Fibroblast of lung (primary cell): ENCODE measurements at regions not wholly inside any gene's neighbourhood (a gene's known extent, or its start where the extent isn't known, plus 50 kb on each side); places are given as distances from the start of the nearest gene placed in this dataset.

ENCODE experiments used
- DNase-seq, 2 donors: peaks; one replicate each; pipeline versions ENCODE4 v3.0.0 to v3.0.0-alpha.2; 2010; ENCODE audit warnings: low read depth in 2 of 2
- H2AFZ ChIP-seq: 2 replicates; pipeline ENCODE4 v1.5.1; 2012; ENCODE audit warnings: low read length, control low read depth, inconsistent platforms
- H3K27ac ChIP-seq: 2 replicates; pipeline ENCODE4 v1.5.1; 2011; ENCODE audit warnings: low read length, control low read depth; ENCODE audit not compliant: insufficient read depth
- H3K27me3 ChIP-seq: 2 replicates; pipeline ENCODE4 v1.5.1; 2011; ENCODE audit warnings: mild to moderate bottlenecking, low read length; ENCODE audit not compliant: control insufficient read depth, insufficient read depth
- H3K36me3 ChIP-seq: 2 replicates; pipeline ENCODE4 v1.5.1; 2011; ENCODE audit warnings: low read length; ENCODE audit not compliant: control insufficient read depth, insufficient read depth
- H3K4me1 ChIP-seq: 2 replicates; pipeline ENCODE4 v1.5.1; 2011; ENCODE audit warnings: low read length; ENCODE audit not compliant: control insufficient read depth, insufficient read depth; ENCODE audit errors: extremely low read depth
- H3K4me2 ChIP-seq: 2 replicates; pipeline ENCODE4 v1.5.1; 2011; ENCODE audit warnings: low read length, control low read depth; ENCODE audit not compliant: insufficient read depth; ENCODE audit errors: extremely low read depth
- H3K4me3 ChIP-seq, 4 experiments: fragments of 200-600 bp in 1 of 4; sonication (generic) in 1 of 4; replicated peaks in 1 of 4; 2 replicates each; pipeline ENCODE4 v1.5.1; 2011 to 2016; ENCODE audit warnings: low read length in 4 of 4, low read depth in 3 of 4, mild to moderate bottlenecking in 3 of 4, control low read depth in 2 of 4, inconsistent platforms in 1 of 4, mixed read lengths in 1 of 4; ENCODE audit not compliant: insufficient read depth in 1 of 4; ENCODE audit errors: control extremely low read depth in 1 of 4
- H3K79me2 ChIP-seq: 2 replicates; pipeline ENCODE4 v1.5.1; 2012; ENCODE audit warnings: mild to moderate bottlenecking, low read length, inconsistent platforms; ENCODE audit not compliant: control insufficient read depth, insufficient read depth
- H3K9ac ChIP-seq: 2 replicates; pipeline ENCODE4 v1.5.1; 2011; ENCODE audit warnings: mild to moderate bottlenecking, low read length, control low read depth; ENCODE audit not compliant: insufficient read depth
- H3K9me3 ChIP-seq: 2 replicates; pipeline ENCODE4 v1.5.1; 2012; ENCODE audit warnings: low read depth, low read length; ENCODE audit not compliant: control insufficient read depth, insufficient read depth
- H4K20me1 ChIP-seq: 2 replicates; pipeline ENCODE4 v1.5.1; 2011; ENCODE audit warnings: low read length; ENCODE audit not compliant: control insufficient read depth, insufficient read depth; ENCODE audit errors: extremely low read depth
- EZH2 ChIP-seq: IDR thresholded peaks from 2 replicates; pipeline ENCODE4 v1.5.1; 2012; ENCODE audit warnings: low read length, control low read depth, mild to moderate bottlenecking; ENCODE audit errors: missing control alignments
- TF ChIP-seq, protein P1 (sequence below), 2 donors: IDR thresholded peaks in 1 of 2; conservative IDR thresholded peaks in 1 of 2; 1 replicate in 1 of 2; 2 replicates in 1 of 2; pipeline ENCODE4 v1.5.1; 2011 to 2012; ENCODE audit warnings: low read length in 2 of 2, control low read depth in 1 of 2, inconsistent platforms in 1 of 2, low read depth in 1 of 2, mild to moderate bottlenecking in 1 of 2

DNA sequence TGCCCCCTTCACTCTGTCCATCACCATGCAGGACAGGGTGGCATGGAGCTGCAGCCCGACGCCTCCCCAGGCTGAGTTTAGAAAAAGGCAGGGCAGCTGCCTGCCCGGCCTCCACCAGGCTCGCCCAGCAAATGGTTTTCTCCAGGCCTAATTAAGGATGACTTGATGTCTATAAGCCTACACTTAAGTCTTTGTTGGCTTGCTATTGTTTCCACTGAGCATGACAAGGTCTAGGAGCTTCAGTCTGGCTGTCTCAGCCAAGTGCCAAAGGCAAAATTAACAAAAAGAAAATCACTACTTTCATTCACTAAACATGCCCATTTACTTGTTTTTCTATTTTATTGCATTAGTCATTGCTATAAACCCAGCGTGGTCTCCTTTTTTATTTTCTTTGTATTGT is 372.2 kb downstream of the INSIG2 start:
- Histone ChIP-seq H3K4me3 (no peak overlapping the region), H3K79me2 (no peaks in the 10 kb centered on the region), H3K4me1 (no peaks in the 10 kb centered on the region), H3K36me3 (no peaks in the 10 kb centered on the region), H3K27ac (no peak overlapping the region), H3K9me3 (no peaks in the 10 kb centered on the region), H3K9ac (no peak overlapping the region), H4K20me1 (no peaks in the 10 kb centered on the region), H3K4me2 (no peak overlapping the region), H3K27me3 (no peaks in the 10 kb centered on the region), H2AFZ (no peak overlapping the region)
- DNase-seq = no peak
- TF ChIP-seq, protein P1, sequence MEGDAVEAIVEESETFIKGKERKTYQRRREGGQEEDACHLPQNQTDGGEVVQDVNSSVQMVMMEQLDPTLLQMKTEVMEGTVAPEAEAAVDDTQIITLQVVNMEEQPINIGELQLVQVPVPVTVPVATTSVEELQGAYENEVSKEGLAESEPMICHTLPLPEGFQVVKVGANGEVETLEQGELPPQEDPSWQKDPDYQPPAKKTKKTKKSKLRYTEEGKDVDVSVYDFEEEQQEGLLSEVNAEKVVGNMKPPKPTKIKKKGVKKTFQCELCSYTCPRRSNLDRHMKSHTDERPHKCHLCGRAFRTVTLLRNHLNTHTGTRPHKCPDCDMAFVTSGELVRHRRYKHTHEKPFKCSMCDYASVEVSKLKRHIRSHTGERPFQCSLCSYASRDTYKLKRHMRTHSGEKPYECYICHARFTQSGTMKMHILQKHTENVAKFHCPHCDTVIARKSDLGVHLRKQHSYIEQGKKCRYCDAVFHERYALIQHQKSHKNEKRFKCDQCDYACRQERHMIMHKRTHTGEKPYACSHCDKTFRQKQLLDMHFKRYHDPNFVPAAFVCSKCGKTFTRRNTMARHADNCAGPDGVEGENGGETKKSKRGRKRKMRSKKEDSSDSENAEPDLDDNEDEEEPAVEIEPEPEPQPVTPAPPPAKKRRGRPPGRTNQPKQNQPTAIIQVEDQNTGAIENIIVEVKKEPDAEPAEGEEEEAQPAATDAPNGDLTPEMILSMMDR (conservative IDR thresholded peaks at IDR 0.05 in 1 of 2, IDR thresholded peaks at IDR 0.05 in 1 of 2; ENCODE audit: low read depth in 1 of 2, low read length in 2 of 2) = no peak
- no peak for TF ChIP-seq EZH2

DNA sequence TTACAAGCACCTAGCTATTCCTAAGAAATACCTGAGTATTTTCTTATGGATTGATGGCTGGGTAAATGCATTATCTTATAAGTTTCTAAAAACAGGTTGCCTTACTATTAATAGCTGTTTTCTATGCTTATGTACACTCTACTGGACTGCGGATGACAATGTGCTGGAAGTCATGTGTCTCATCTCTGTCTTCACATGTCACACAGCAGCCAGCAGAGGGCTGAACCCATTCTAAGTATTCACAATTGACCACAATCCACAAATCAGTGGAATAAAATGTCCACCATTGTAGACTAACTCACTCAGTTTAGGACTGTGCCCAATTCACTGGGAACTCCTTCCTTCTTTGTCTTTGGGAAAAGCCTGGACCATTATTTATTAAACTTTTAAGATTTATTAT is 371.2 kb downstream of the INSIG2 start:
- no peaks in the 10 kb centered on the region for H3K36me3 ChIP-seq
- H3K9me3 ChIP-seq = no peaks in the 10 kb centered on the region
- no peak for DNase-seq
- no peak overlapping the region for H3K27ac ChIP-seq
- H3K4me2 ChIP-seq = no peak overlapping the region
- H3K4me3 ChIP-seq = no peak overlapping the region
- TF ChIP-seq, protein P1 (conservative IDR thresholded peaks at IDR 0.05 in 1 of 2, IDR thresholded peaks at IDR 0.05 in 1 of 2; ENCODE audit: low read depth in 1 of 2, low read length in 2 of 2) = no peak
- TF ChIP-seq EZH2 = no peak
- H4K20me1 ChIP-seq = no peaks in the 10 kb centered on the region
- H3K9ac ChIP-seq = no peak overlapping the region
- H3K4me1 ChIP-seq = no peaks in the 10 kb centered on the region
- H2AFZ ChIP-seq = no peak overlapping the region
- H3K79me2 ChIP-seq = no peaks in the 10 kb centered on the region
- H3K27me3 ChIP-seq = no peaks in the 10 kb centered on the region

DNA sequence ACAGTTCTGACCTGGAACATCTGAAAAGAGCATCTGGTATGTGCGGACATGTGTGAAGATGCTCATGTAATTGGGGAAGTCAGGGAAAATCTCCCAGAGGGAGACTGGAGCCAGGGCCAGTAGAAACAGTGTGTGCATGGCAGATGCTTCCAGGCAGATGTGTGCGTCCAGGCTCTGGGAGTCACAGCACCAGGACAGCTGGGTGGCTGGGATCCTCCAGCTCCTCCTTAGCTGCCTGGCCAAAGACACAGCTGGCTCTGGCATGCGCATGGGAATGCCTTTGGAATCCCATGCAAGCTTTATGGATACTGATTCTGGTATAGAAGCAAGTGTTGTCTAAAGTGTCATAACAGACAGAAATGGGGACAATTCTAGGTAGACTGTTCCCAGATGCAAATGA is 369.7 kb downstream of the INSIG2 start:
- no peaks in the 10 kb centered on the region for H3K27me3 ChIP-seq
- H3K9ac ChIP-seq = no peak overlapping the region
- H3K4me1 ChIP-seq = no peaks in the 10 kb centered on the region
- no peak overlapping the region for H3K27ac ChIP-seq
- no peak overlapping the region for H3K4me2 ChIP-seq
- no peaks in the 10 kb centered on the region for H4K20me1 ChIP-seq
- H3K79me2 ChIP-seq = no peaks in the 10 kb centered on the region
- no peak for DNase-seq
- no peaks in the 10 kb centered on the region for H3K36me3 ChIP-seq
- no peaks in the 10 kb centered on the region for H3K9me3 ChIP-seq
- no peak for TF ChIP-seq EZH2
- TF ChIP-seq, protein P1 (conservative IDR thresholded peaks at IDR 0.05 in 1 of 2, IDR thresholded peaks at IDR 0.05 in 1 of 2; ENCODE audit: low read depth in 1 of 2, low read length in 2 of 2) = no peak
- no peak overlapping the region for H3K4me3 ChIP-seq
- H2AFZ ChIP-seq = no peak overlapping the region
